Peyer's patch (tissue), 4 donors: ENCODE measurements at regions not wholly inside any gene's neighbourhood (a gene's known extent, or its start where the extent isn't known, plus 50 kb on each side); places are given as distances from the start of the nearest gene placed in this dataset.

Experiments used
- DNase-seq, 3 donors: peaks; one replicate each; pipeline ENCODE4 v3.0.0-alpha.2; 2017 to 2019
- H3K27ac ChIP-seq, 4 donors: fragments of 200-600 bp; sonication (generic); one replicate each; pipeline ENCODE4 v1.5.1; 2016 to 2019
- H3K27me3 ChIP-seq, 2 donors: fragments of 200-600 bp; sonication (generic); one replicate each; pipeline ENCODE4 v1.5.1; 2019
- H3K36me3 ChIP-seq, 3 donors: fragments of 200-600 bp; sonication (generic); one replicate each; pipeline ENCODE4 v1.5.1; 2016 to 2019
- H3K4me1 ChIP-seq, 4 donors: fragments of 200-600 bp; sonication (generic); one replicate each; pipeline ENCODE4 v1.5.1; 2016 to 2019
- H3K4me3 ChIP-seq, 4 donors: fragments of 200-600 bp; sonication (generic); 1 replicate in 3 of 4; 2 replicates in 1 of 4; pipeline ENCODE4 v1.5.1; 2016 to 2019; ENCODE audit warnings: mild to moderate bottlenecking in 1 of 4
- H3K9me3 ChIP-seq, 4 donors: fragments of 200-600 bp; sonication (generic); one replicate each; pipeline ENCODE4 v1.5.1; 2016 to 2019; ENCODE audit warnings: mild to moderate bottlenecking in 1 of 4
- POLR2A ChIP-seq, 2 donors: fragments of 450-650 bp; IDR thresholded peaks; one replicate each; pipeline ENCODE4 v1.5.1; 2017; ENCODE audit warnings: antibody characterized with exemption in 2 of 2, mild to moderate bottlenecking in 2 of 2, moderate library complexity in 2 of 2
- TF ChIP-seq, protein P1 (sequence below), 6 experiments: fragments of 450-650 bp in 4 of 6; fragments of 200-600 bp in 2 of 6; sonication (generic) in 1 of 6; IDR thresholded peaks; one replicate each; pipeline ENCODE4 v1.5.1; 2017 to 2019; ENCODE audit warnings: antibody characterized with exemption in 6 of 6, mild to moderate bottlenecking in 3 of 6, moderate library complexity in 1 of 6

DNA sequence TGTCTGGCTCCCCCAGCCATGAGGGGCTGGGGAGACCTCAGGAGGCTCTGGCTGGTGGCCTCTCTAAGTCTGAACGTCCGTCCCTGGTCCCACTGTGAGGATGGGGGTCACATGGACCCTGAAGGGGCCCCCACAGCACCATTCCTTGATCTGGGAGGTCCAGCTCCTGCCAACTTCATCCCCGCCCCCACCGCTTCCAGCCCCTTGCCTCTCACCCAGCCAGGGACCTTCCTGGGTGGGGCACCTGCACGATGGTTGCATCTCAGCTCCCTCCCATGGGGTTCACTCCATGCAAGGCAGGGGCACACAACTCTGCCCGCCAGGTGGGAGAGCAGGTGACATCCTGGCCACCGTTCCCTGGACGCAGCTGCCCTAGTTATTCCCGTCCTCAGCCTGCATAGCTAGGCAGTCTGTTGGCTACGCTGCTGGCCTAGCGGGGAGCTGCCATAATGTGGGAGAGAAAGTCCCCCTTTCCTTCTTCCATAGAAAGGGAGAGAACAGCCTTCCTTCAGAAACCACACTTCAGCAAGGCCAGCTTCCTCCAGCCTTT lies 217.9 kb upstream of the RPL38 start:
- H3K27ac ChIP-seq = no peak overlapping the region
- H3K27me3 ChIP-seq = no peaks in the 10 kb centered on the region
- H3K9me3 ChIP-seq = no peaks in the 10 kb centered on the region

DNA sequence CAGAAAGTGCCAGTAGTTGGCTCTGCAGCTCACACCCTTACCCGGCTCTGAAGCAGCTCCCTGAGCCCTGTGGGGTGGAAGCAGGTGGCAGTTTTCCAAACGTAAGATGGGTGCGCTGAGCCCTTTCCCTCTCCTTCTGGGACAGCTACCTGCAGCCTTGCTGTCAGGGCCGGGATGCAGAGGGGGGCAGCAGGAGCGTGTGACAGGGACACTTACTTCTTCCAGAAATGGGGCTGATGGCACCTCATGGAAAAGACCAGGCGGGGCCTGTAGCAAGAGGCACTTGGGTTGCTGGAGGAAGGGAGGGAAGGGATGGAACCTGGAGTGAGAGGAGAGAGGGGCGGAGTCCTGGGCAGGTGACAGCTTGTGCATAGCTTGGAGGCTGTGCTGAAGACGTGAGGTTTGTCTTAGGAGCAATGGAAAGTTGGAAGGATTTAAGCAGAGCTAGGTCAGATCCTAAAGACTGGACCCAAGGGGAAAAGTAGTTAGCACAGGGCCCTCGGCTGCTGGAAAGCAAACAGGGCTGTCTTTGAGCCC lies 216.8 kb upstream of the RPL38 start:
- TF ChIP-seq, protein P1, sequence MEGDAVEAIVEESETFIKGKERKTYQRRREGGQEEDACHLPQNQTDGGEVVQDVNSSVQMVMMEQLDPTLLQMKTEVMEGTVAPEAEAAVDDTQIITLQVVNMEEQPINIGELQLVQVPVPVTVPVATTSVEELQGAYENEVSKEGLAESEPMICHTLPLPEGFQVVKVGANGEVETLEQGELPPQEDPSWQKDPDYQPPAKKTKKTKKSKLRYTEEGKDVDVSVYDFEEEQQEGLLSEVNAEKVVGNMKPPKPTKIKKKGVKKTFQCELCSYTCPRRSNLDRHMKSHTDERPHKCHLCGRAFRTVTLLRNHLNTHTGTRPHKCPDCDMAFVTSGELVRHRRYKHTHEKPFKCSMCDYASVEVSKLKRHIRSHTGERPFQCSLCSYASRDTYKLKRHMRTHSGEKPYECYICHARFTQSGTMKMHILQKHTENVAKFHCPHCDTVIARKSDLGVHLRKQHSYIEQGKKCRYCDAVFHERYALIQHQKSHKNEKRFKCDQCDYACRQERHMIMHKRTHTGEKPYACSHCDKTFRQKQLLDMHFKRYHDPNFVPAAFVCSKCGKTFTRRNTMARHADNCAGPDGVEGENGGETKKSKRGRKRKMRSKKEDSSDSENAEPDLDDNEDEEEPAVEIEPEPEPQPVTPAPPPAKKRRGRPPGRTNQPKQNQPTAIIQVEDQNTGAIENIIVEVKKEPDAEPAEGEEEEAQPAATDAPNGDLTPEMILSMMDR (IDR thresholded peaks at IDR 0.05) = no peak
- TF ChIP-seq POLR2A (IDR thresholded peaks at IDR 0.05) = no peak
- Histone ChIP-seq H3K4me3 (no peak overlapping the region), H3K4me1 (no peaks in the 10 kb centered on the region), H3K9me3 (no peaks in the 10 kb centered on the region), H3K27me3 (no peaks in the 10 kb centered on the region), H3K27ac (no peak overlapping the region), H3K36me3 (no peaks in the 10 kb centered on the region)
- no peak for DNase-seq

More for the DNA sequence above, 217.9 kb upstream of the RPL38 start:
- no peak for DNase-seq
- Histone ChIP-seq H3K4me1 (no peaks in the 10 kb centered on the region), H3K4me3 (no peak overlapping the region), H3K36me3 (no peaks in the 10 kb centered on the region)
- no peak for TF ChIP-seq POLR2A (IDR thresholded peaks at IDR 0.05)
- TF ChIP-seq, protein P1 (IDR thresholded peaks at IDR 0.05) = no peak

DNA sequence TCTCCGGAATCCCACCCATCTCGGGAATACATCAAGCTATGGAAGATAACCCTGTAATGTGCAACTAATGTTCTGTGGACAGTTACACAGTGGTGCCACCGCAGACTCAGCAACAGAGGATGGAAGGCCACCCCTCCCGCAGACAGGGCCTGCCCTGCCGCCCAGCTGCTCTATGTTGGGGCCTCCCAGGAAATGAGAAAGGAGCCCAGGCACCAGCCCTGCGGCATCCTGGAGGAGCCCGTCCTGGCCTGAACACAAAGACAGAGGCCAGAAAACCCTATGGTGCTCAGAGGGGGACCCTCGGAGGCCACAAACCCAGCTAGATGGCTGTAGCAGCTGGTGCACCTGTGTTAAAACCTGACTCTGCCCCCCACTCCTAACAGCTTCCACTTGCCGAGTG lies 216.1 kb upstream of the RPL38 start:
- Histone ChIP-seq H3K36me3 (no peaks in the 10 kb centered on the region), H3K4me1 (no peaks in the 10 kb centered on the region), H3K27me3 (no peaks in the 10 kb centered on the region), H3K4me3 (no peak overlapping the region), H3K27ac (no peak overlapping the region), H3K9me3 (no peaks in the 10 kb centered on the region)
- TF ChIP-seq, protein P1 (IDR thresholded peaks at IDR 0.05) = no peak
- TF ChIP-seq POLR2A (IDR thresholded peaks at IDR 0.05) = no peak
- no peak for DNase-seq

DNA sequence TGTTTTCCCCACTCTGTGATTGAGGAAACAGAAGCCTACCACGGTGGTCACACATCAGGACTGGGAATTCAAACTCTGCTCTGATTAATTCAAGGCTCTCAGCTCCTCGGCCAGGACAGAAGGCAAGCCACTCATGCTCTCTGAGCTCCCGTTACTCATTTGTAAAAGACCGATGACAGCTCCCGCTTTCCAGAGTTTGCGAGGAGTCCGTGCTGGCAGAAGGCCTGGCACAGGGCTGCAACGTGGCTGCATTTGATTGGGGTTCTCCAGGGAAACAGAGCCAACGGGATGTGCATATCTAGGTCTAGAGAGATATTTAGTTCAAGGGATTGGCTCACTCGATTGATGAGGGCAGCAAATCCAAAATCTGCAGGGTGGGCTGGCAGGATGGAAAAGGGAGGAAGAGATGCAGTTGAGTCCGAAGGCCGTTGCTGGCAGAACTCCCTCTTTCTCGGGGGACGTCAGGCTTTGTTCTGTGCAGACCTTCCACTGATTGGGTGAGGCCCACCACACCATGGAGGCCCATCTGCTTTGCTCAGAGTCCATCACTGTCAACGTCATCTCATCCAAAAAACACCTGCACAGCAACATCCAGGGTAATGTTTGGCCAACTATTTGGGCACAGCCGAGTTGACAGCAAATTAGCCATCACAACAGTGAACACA lies 215.5 kb upstream of the RPL38 start:
- no peak for DNase-seq
- no peak overlapping the region for H3K4me3 ChIP-seq

DNA sequence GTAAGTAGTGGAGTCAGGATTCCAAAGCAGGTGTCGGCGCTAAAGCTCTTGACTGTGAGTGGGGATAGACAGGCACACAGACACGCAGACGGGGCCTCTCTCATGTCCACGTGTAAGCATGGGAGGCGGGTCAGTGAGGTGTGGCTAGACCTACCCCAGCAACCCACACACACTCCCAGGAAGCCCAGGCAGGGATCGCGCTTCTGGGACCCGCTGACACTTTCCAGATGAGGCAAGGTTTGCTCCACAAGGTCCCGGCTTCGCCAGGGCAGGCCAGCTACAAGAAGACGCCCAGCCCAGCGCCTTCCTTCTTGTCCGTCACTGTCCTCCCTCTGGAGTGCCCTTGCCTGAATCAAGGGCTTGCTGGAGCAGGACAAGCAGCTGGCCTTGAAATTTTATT lies 213.8 kb upstream of the RPL38 start:
- Histone ChIP-seq H3K27me3 (no peaks in the 10 kb centered on the region), H3K4me3 (no peak overlapping the region), H3K4me1 (no peaks in the 10 kb centered on the region), H3K9me3 (no peaks in the 10 kb centered on the region), H3K27ac (no peak overlapping the region), H3K36me3 (no peaks in the 10 kb centered on the region)
- DNase-seq = no peak
- TF ChIP-seq, protein P1 (IDR thresholded peaks at IDR 0.05) = no peak
- no peak for TF ChIP-seq POLR2A (IDR thresholded peaks at IDR 0.05)

More for the DNA sequence above, 215.5 kb upstream of the RPL38 start:
- TF ChIP-seq, protein P1 (IDR thresholded peaks at IDR 0.05) = no peak
- no peak for TF ChIP-seq POLR2A (IDR thresholded peaks at IDR 0.05)
- H3K9me3 ChIP-seq = no peaks in the 10 kb centered on the region
- no peaks in the 10 kb centered on the region for H3K27me3 ChIP-seq
- H3K27ac ChIP-seq = no peak overlapping the region
- H3K4me1 ChIP-seq = no peaks in the 10 kb centered on the region
- no peaks in the 10 kb centered on the region for H3K36me3 ChIP-seq
